IMR-90 (cell line): ENCODE measurements at regions not wholly inside any gene's neighbourhood (a gene's known extent, or its start where the extent isn't known, plus 50 kb on each side); places are given as distances from the start of the nearest gene placed in this dataset.

Experiments
- CTCF ChIP-seq: conservative IDR thresholded peaks from 2 replicates; pipeline ENCODE4 v1.5.1; 2012; ENCODE audit warnings: mild to moderate bottlenecking, low read depth, low read length, improper control_type of control experiment
- RAD21 ChIP-seq: IDR thresholded peaks from 2 replicates; pipeline ENCODE4 v1.6.1; 2012; ENCODE audit warnings: low read length, improper control_type of control experiment
- TF ChIP-seq, protein P1 (sequence below): fragments of 150-350 bp; IDR thresholded peaks from 2 replicates; pipeline ENCODE4 v1.6.1; 2017; ENCODE audit warnings: mild to moderate bottlenecking, antibody characterized with exemption, low read length, low read depth
- TF ChIP-seq, protein P2 (sequence below): fragments of 150-350 bp; IDR thresholded peaks from 2 replicates; pipeline ENCODE4 v1.6.1; 2016; ENCODE audit warnings: low read depth, mild to moderate bottlenecking, low read length, moderate library complexity, borderline replicate concordance

DNA sequence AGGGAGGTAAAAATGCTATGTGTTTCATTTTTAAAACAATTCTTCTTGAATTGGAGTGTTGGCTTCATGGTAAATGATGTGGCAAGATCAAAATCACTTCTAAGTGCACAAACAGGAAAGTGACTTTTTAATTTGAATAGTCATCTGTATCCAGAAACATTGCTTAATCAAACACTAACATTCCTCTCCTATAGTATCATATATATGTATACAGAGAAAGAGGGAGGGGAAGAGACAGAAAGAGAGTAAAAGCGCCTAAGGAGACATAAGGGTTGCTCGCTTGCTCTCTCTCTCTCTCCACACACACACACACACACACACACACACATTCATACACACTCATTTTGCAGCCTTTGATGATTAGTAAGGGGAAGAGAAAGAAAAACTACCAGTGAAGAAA lies 95.4 kb upstream of the PRDM9 start:
- no peak for TF ChIP-seq CTCF
- TF ChIP-seq, protein P1, sequence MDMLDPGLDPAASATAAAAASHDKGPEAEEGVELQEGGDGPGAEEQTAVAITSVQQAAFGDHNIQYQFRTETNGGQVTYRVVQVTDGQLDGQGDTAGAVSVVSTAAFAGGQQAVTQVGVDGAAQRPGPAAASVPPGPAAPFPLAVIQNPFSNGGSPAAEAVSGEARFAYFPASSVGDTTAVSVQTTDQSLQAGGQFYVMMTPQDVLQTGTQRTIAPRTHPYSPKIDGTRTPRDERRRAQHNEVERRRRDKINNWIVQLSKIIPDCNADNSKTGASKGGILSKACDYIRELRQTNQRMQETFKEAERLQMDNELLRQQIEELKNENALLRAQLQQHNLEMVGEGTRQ, result no peak
- no peak for TF ChIP-seq RAD21
- TF ChIP-seq, protein P2, sequence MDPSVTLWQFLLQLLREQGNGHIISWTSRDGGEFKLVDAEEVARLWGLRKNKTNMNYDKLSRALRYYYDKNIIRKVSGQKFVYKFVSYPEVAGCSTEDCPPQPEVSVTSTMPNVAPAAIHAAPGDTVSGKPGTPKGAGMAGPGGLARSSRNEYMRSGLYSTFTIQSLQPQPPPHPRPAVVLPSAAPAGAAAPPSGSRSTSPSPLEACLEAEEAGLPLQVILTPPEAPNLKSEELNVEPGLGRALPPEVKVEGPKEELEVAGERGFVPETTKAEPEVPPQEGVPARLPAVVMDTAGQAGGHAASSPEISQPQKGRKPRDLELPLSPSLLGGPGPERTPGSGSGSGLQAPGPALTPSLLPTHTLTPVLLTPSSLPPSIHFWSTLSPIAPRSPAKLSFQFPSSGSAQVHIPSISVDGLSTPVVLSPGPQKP, result no peak
